OCI-LY7 (cell line): ENCODE measurements at regions not wholly inside any gene's neighbourhood (a gene's known extent, or its start where the extent isn't known, plus 50 kb on each side); places are given as distances from the start of the nearest gene placed in this dataset.
A peak's percentile ranks its signal among the peaks of the same experiment; 100 is the strongest.

Experiments
- BruUV-seq: library from RNA; stranded (reverse); fragments of 400-500 nt; replicated peaks from 2 replicates; lab custom pipeline; 2021; lab: Mats Ljungman, UMichigan
- CTCF ChIA-PET: fragments of 300-600 bp; sonication (Branson Sonifier 250); formaldehyde crosslinking; loops from one replicate; lab custom pipeline; 2022; ENCODE audit warnings: antibody characterized with exemption; ENCODE audit not compliant: unreplicated experiment; lab: Charles Lee
- POLR2A ChIA-PET: fragments of 300-600 bp; sonication (Branson Sonifier 250); formaldehyde crosslinking; loops from one replicate; lab custom pipeline; 2022; ENCODE audit warnings: antibody characterized with exemption; lab: Charles Lee
- DNase-seq: peaks from one replicate; pipeline ENCODE4 v3.0.0-alpha.2; 2015; ENCODE audit warnings: low spot score
- H2AFZ ChIP-seq: fragments of 200-600 bp; sonication (generic), shearing (Covaris generic); 2 replicates; pipeline ENCODE4 v1.6.1; 2014; ENCODE audit warnings: mild to moderate bottlenecking, antibody characterized with exemption, low read length, moderate library complexity
- H3K27ac ChIP-seq: fragments of 200-600 bp; sonication (generic); 2 replicates; pipeline ENCODE4 v1.5.1; 2014; ENCODE audit warnings: mixed run types, low read depth, mild to moderate bottlenecking, moderate library complexity, low read length, inconsistent platforms; ENCODE audit not compliant: poor library complexity, severe bottlenecking
- H3K36me3 ChIP-seq: fragments of 200-600 bp; sonication (generic); 2 replicates; pipeline ENCODE4 v1.6.1; 2014; ENCODE audit warnings: mild to moderate bottlenecking, antibody characterized with exemption, low read length, moderate library complexity, mixed read lengths; ENCODE audit not compliant: insufficient read depth
- H3K4me1 ChIP-seq: fragments of 200-600 bp; sonication (generic); 2 replicates; pipeline ENCODE4 v1.5.1; 2014; ENCODE audit warnings: mild to moderate bottlenecking, low read length; ENCODE audit not compliant: insufficient read depth, poor library complexity, severe bottlenecking
- H3K4me2 ChIP-seq: fragments of 200-600 bp; sonication (generic); 2 replicates; pipeline ENCODE4 v1.6.1; 2014; ENCODE audit warnings: mild to moderate bottlenecking, low read length
- H3K4me3 ChIP-seq: fragments of 200-600 bp; sonication (generic); 2 replicates; pipeline ENCODE4 v1.5.1; 2014; ENCODE audit warnings: mild to moderate bottlenecking, low read depth, low read length; ENCODE audit not compliant: poor library complexity, severe bottlenecking
- H3K79me2 ChIP-seq: fragments of 200-600 bp; sonication (generic); 2 replicates; pipeline ENCODE4 v1.6.1; 2016; ENCODE audit warnings: low read depth, mild to moderate bottlenecking, low read length, moderate library complexity, mixed read lengths; ENCODE audit not compliant: insufficient read depth
- H3K9me2 ChIP-seq: fragments of 200-600 bp; sonication (generic); 2 replicates; pipeline ENCODE4 v1.6.1; 2016; ENCODE audit warnings: mild to moderate bottlenecking, low read length, mixed read lengths; ENCODE audit not compliant: insufficient read depth
- H3K9me3 ChIP-seq: fragments of 200-600 bp; sonication (generic); 2 replicates; pipeline ENCODE4 v1.6.1; 2014; ENCODE audit warnings: mild to moderate bottlenecking, mixed run types, low read length, mixed read lengths
- H4K20me1 ChIP-seq: fragments of 200-600 bp; sonication (generic); 2 replicates; pipeline ENCODE4 v1.6.1; 2014; ENCODE audit warnings: mild to moderate bottlenecking, antibody characterized with exemption, low read length, moderate library complexity, mixed read lengths; ENCODE audit not compliant: insufficient read depth
- CTCF ChIP-seq: fragments of 200-600 bp; sonication (generic); conservative IDR thresholded peaks from 2 replicates; pipeline ENCODE4 v1.5.1; 2014; ENCODE audit warnings: mild to moderate bottlenecking, antibody characterized with exemption, low read length, moderate library complexity, mixed read lengths
- EZH2phosphoT487 ChIP-seq: fragments of 200-600 bp; sonication (generic); IDR thresholded peaks from 2 replicates; pipeline ENCODE4 v1.6.1; 2018; ENCODE audit warnings: low read depth, borderline replicate concordance, mild to moderate bottlenecking, mixed run types, antibody characterized with exemption, low read length, moderate library complexity, mixed read lengths
- intact Hi-C: fragments of 100-400 bp; cut with micrococcal nuclease; formaldehyde crosslinking; loops from one replicate; pipeline ENCODE4 v1.10.0; 2022; ENCODE audit not compliant: unreplicated experiment

GRCh38 chr1:244318512-244318911, 133.2 kb downstream of the ADSS2 start:
- Histone ChIP-seq H3K4me2 (no peak overlapping the region), H3K9me3 (no peaks in the 10 kb centered on the region), H3K4me3 (no peak overlapping the region), H3K79me2 (no peaks in the 10 kb centered on the region), H3K36me3 (no peaks in the 10 kb centered on the region), H4K20me1 (no peaks in the 10 kb centered on the region), H3K27ac (no peak overlapping the region), H3K9me2 (no peaks in the 10 kb centered on the region), H2AFZ (no peak overlapping the region), H3K4me1 (peaks cover 5% of the 10 kb centered on the region)
- DNase-seq: no peak
- POLR2A ChIA-PET: no interaction called here
- CTCF ChIA-PET: no interaction called here
- no TSS peak for BruUV-seq
- TF ChIP-seq CTCF (no peak), EZH2phosphoT487 (no peak)
- intact Hi-C loops: no loop called here

- Histone ChIP-seq H4K20me1 (no peaks in the 10 kb centered on the region), H3K9me3 (no peaks in the 10 kb centered on the region), H3K79me2 (no peaks in the 10 kb centered on the region), H2AFZ (peak overlapping the region; percentile 79), H3K4me1 (peaks cover 5% of the 10 kb centered on the region), H3K9me2 (no peaks in the 10 kb centered on the region), H3K36me3 (no peaks in the 10 kb centered on the region), H3K27ac (no peak overlapping the region), H3K4me2 (peak overlapping the region; percentile 18; the same call in 1 of the 2 replicates), H3K4me3 (no peak overlapping the region)
- peak; percentile 7 for DNase-seq
- ChIA-PET POLR2A (no interaction called here), CTCF (no interaction called here)
- intact Hi-C loops: no loop called here
- TF ChIP-seq CTCF: no peak
- no peak for TF ChIP-seq EZH2phosphoT487
- BruUV-seq: no TSS peak
These were observed 132.2 kb downstream of the ADSS2 start for GRCh38 chr1:244319283-244320132.

GRCh38 chr1:244322181-244322580, 129.5 kb downstream of the ADSS2 start:
- POLR2A ChIA-PET: no interaction called here
- peaks cover 5% of the 10 kb centered on the region for H3K4me1 ChIP-seq
- no peaks in the 10 kb centered on the region for H3K36me3 ChIP-seq
- no peak overlapping the region for H3K4me2 ChIP-seq
- DNase-seq: no peak
- TF ChIP-seq CTCF (no peak), EZH2phosphoT487 (no peak)
- intact Hi-C loops: no loop called here
- H3K4me3 ChIP-seq: no peak overlapping the region
- CTCF ChIA-PET: no interaction called here
- no peak overlapping the region for H2AFZ ChIP-seq
- H3K27ac ChIP-seq: no peak overlapping the region
- no peaks in the 10 kb centered on the region for H3K9me2 ChIP-seq
- no peaks in the 10 kb centered on the region for H3K79me2 ChIP-seq
- no TSS peak for BruUV-seq
- H3K9me3 ChIP-seq: no peaks in the 10 kb centered on the region
- H4K20me1 ChIP-seq: no peaks in the 10 kb centered on the region
